ENCODE measurements at regions not wholly inside any gene's neighbourhood (a gene's known extent, or its start where the extent isn't known, plus 50 kb on each side); places are given as distances from the start of the nearest gene placed in this dataset.

- H3K27me3 ChIP-seq (ENCODE audit: insufficient read depth, poor library complexity, severe bottlenecking), result no peaks in the 10 kb centered on the region
- DNase-seq (ENCODE audit: low read depth in 1 of 2, low spot score in 1 of 2), result peak in 1 of 2 experiments; percentile 46
- peak overlapping the region; percentile 42 for H3K27ac ChIP-seq (replicated peaks)
- no peak for TF ChIP-seq REST (IDR thresholded peaks at IDR 0.05; ENCODE audit: insufficient replicate concordance, low read depth)
- no peak for TF ChIP-seq CTCF (IDR thresholded peaks at IDR 0.05; ENCODE audit: insufficient read depth, low read length)
- no peak for TF ChIP-seq SPI1 (IDR thresholded peaks at IDR 0.05; ENCODE audit: borderline replicate concordance, low read depth)
- TF ChIP-seq POLR2AphosphoS5 (IDR thresholded peaks at IDR 0.05; ENCODE audit: low read depth), result no peak
- no peak for TF ChIP-seq GABPA (IDR thresholded peaks at IDR 0.05; ENCODE audit: low read depth)
- no peak overlapping the region for H3K4me3 ChIP-seq (replicated peaks; ENCODE audit: insufficient read depth, low read length)
Observed at GRCh38 chr2:175575346-175576258, 394.1 kb upstream of the ATP5MC3 start.

GRCh38 chr2:175574069-175574468, 392.6 kb upstream of the ATP5MC3 start:
- TF ChIP-seq SPI1 (IDR thresholded peaks at IDR 0.05; ENCODE audit: borderline replicate concordance, low read depth) (no peak), CTCF (IDR thresholded peaks at IDR 0.05; ENCODE audit: insufficient read depth, low read length) (no peak), GABPA (IDR thresholded peaks at IDR 0.05; ENCODE audit: low read depth) (no peak), REST (IDR thresholded peaks at IDR 0.05; ENCODE audit: insufficient replicate concordance, low read depth) (no peak), POLR2AphosphoS5 (IDR thresholded peaks at IDR 0.05; ENCODE audit: low read depth) (no peak)
- no peak overlapping the region for H3K27ac ChIP-seq (replicated peaks)
- no peak for DNase-seq (ENCODE audit: low read depth in 1 of 2, low spot score in 1 of 2)
- H3K4me3 ChIP-seq (replicated peaks; ENCODE audit: insufficient read depth, low read length), result no peak overlapping the region
- no peaks in the 10 kb centered on the region for H3K27me3 ChIP-seq (ENCODE audit: insufficient read depth, poor library complexity, severe bottlenecking)

GRCh38 chr2:175571078-175571653, 389.7 kb upstream of the ATP5MC3 start:
- no peak for DNase-seq (ENCODE audit: low read depth in 1 of 2, low spot score in 1 of 2)
- TF ChIP-seq REST (IDR thresholded peaks at IDR 0.05; ENCODE audit: insufficient replicate concordance, low read depth), result no peak
- no peak for TF ChIP-seq GABPA (IDR thresholded peaks at IDR 0.05; ENCODE audit: low read depth)
- no peak for TF ChIP-seq SPI1 (IDR thresholded peaks at IDR 0.05; ENCODE audit: borderline replicate concordance, low read depth)
- TF ChIP-seq POLR2AphosphoS5 (IDR thresholded peaks at IDR 0.05; ENCODE audit: low read depth), result no peak
- TF ChIP-seq CTCF (IDR thresholded peaks at IDR 0.05; ENCODE audit: insufficient read depth, low read length), result no peak
- H3K4me3 ChIP-seq (replicated peaks; ENCODE audit: insufficient read depth, low read length), result no peak overlapping the region
- no peak overlapping the region for H3K27ac ChIP-seq (replicated peaks)
- H3K27me3 ChIP-seq (ENCODE audit: insufficient read depth, poor library complexity, severe bottlenecking), result no peaks in the 10 kb centered on the region

Measured in HL-60 (cell line).